NCI-H1694 treated with DMSO at 0.1 percent for 48 hours (cell line): ENCODE measurements at regions not wholly inside any gene's neighbourhood (a gene's known extent, or its start where the extent isn't known, plus 50 kb on each side); places are given as distances from the start of the nearest gene placed in this dataset.
"Not testable (repeated sequence)": the region's sequence is repeated elsewhere in the genome, so short reads cannot be mapped to it uniquely, and the experiment has no call there.

Source experiments
- DNase-seq: peaks from one replicate; lab custom pipeline; 2025; lab: John Stamatoyannopoulos, UW

- not testable (repeated sequence) for DNase-seq
Observed at GRCh38 chr4:134621715-134622114, 420.1 kb upstream of the PABPC4L start.

- no peak for DNase-seq
Observed at GRCh38 chr4:134610956-134611355, 409.4 kb upstream of the PABPC4L start.

- no peak for DNase-seq
Observed at GRCh38 chr4:134610172-134610571, 408.6 kb upstream of the PABPC4L start.

- no peak for DNase-seq
Observed at GRCh38 chr4:134601706-134602105, 400.1 kb upstream of the PABPC4L start.

GRCh38 chr4:134591326-134591725 is 389.7 kb upstream of the PABPC4L start:
- DNase-seq: no peak

GRCh38 chr4:134585972-134586371 is 384.4 kb upstream of the PABPC4L start:
- DNase-seq: no peak

- DNase-seq: no peak
Observed at GRCh38 chr4:134567461-134567860, 365.9 kb upstream of the PABPC4L start.

- DNase-seq: no peak
Observed at GRCh38 chr4:134560728-134561127, 359.1 kb upstream of the PABPC4L start.

GRCh38 chr4:134552063-134552462 is 350.5 kb upstream of the PABPC4L start:
- no peak for DNase-seq

- no peak for DNase-seq
Observed at GRCh38 chr4:134551348-134551747, 349.8 kb upstream of the PABPC4L start.

GRCh38 chr4:134548052-134548628 is 346.6 kb upstream of the PABPC4L start:
- no peak for DNase-seq

- DNase-seq: no peak
Observed at GRCh38 chr4:134546279-134546678, 344.7 kb upstream of the PABPC4L start.

GRCh38 chr4:134544303-134544770 is 342.7 kb upstream of the PABPC4L start:
- no peak for DNase-seq

- no peak for DNase-seq
Observed at GRCh38 chr4:134540588-134540987, 339.0 kb upstream of the PABPC4L start.

GRCh38 chr4:134539729-134540231 is 338.2 kb upstream of the PABPC4L start:
- DNase-seq: no peak

GRCh38 chr4:134537701-134538100 is 336.1 kb upstream of the PABPC4L start:
- no peak for DNase-seq

GRCh38 chr4:134533068-134533467 is 331.5 kb upstream of the PABPC4L start:
- DNase-seq: no peak

- no peak for DNase-seq
Observed at GRCh38 chr4:134531013-134531412, 329.4 kb upstream of the PABPC4L start.

GRCh38 chr4:134529629-134530028 is 328.0 kb upstream of the PABPC4L start:
- no peak for DNase-seq

- DNase-seq: no peak
Observed at GRCh38 chr4:134518574-134519217, 317.1 kb upstream of the PABPC4L start.

GRCh38 chr4:134510544-134510943 is 309.0 kb upstream of the PABPC4L start:
- DNase-seq: no peak

- no peak for DNase-seq
Observed at GRCh38 chr4:134505511-134505910, 303.9 kb upstream of the PABPC4L start.

- no peak for DNase-seq
Observed at GRCh38 chr4:134501973-134502643, 300.5 kb upstream of the PABPC4L start.
